Gastroesophageal sphincter (tissue), 4 donors: ENCODE measurements at regions not wholly inside any gene's neighbourhood (a gene's known extent, or its start where the extent isn't known, plus 50 kb on each side); places are given as distances from the start of the nearest gene placed in this dataset.

Source experiments
- ATAC-seq: fragments of 150-250 bp; one replicate; pipeline ENCODE4 v1.9.1; 2016; ENCODE audit warnings: mild to moderate bottlenecking, moderate library complexity
- H3K27ac ChIP-seq, 4 donors: fragments of 200-600 bp; sonication (generic) in 3 of 4; 1 replicate in 3 of 4; 2 replicates in 1 of 4; pipeline ENCODE4 v1.5.1; 2016 to 2019
- H3K27me3 ChIP-seq: fragments of 200-600 bp; sonication (generic); one replicate; pipeline ENCODE4 v1.5.1; 2019
- H3K36me3 ChIP-seq, 2 donors: fragments of 200-600 bp; sonication (generic); one replicate each; pipeline ENCODE4 v1.5.1; 2019; ENCODE audit warnings: control low read depth in 1 of 2
- H3K4me1 ChIP-seq, 3 donors: fragments of 200-600 bp; sonication (generic); 1 replicate in 2 of 3; 2 replicates in 1 of 3; pipeline ENCODE4 v1.5.1; 2016 to 2019; ENCODE audit warnings: control low read depth in 2 of 3
- H3K4me3 ChIP-seq, 2 donors: fragments of 200-600 bp; sonication (generic); one replicate each; pipeline ENCODE4 v1.5.1; 2019; ENCODE audit warnings: mild to moderate bottlenecking in 1 of 2, moderate library complexity in 1 of 2
- H3K9me3 ChIP-seq, 3 donors: fragments of 200-600 bp; sonication (generic); one replicate each; pipeline ENCODE4 v1.5.1; 2017 to 2019; ENCODE audit warnings: control low read depth in 2 of 3
- EP300 ChIP-seq: sonication (generic); formaldehyde crosslinking; IDR thresholded peaks from one replicate; pipeline ENCODE4 v1.6.1; 2017; ENCODE audit warnings: antibody characterized with exemption, mild to moderate bottlenecking
- POLR2A ChIP-seq, 2 donors: fragments of 450-650 bp; IDR thresholded peaks; one replicate each; pipeline ENCODE4 v1.6.1; 2017; ENCODE audit warnings: antibody characterized with exemption in 2 of 2, mild to moderate bottlenecking in 2 of 2, moderate library complexity in 1 of 2
- POLR2AphosphoS5 ChIP-seq: sonication (generic); formaldehyde crosslinking; IDR thresholded peaks from one replicate; pipeline ENCODE4 v1.6.1; 2017; ENCODE audit warnings: antibody characterized with exemption
- WGBS, 2 donors: methylation state at CpG; one replicate each; pipeline ENCODE4 v1.1.5; 2018; ENCODE audit warnings: low coverage in 1 of 2; 5-methylcytosine and 5-hydroxymethylcytosine counted together
- TF ChIP-seq, protein P1 (sequence below), 4 experiments: fragments of 200-600 bp in 2 of 4; fragments of 450-650 bp in 2 of 4; sonication (generic) in 1 of 4; IDR thresholded peaks; one replicate each; pipeline ENCODE4 v1.5.1; 2017 to 2019; ENCODE audit warnings: antibody characterized with exemption in 4 of 4, mild to moderate bottlenecking in 2 of 4, moderate library complexity in 2 of 4

- WGBS, 2 donors, result 21% methylated on average over 8 of the region's 53 CpGs; no CpG with 5 or more reads in 1 of the 2 donors
- no peak for ATAC-seq
- no peaks in the 10 kb centered on the region for H3K9me3 ChIP-seq
- no peaks in the 10 kb centered on the region for H3K36me3 ChIP-seq
- H3K27me3 ChIP-seq, result peaks cover 100% of the 10 kb centered on the region
- H3K27ac ChIP-seq, result no peak overlapping the region
- H3K4me1 ChIP-seq, result peaks cover 0 to 12% (median 0%) of the 10 kb centered on the region in 3 donors
- no peak overlapping the region for H3K4me3 ChIP-seq
- TF ChIP-seq, protein P1, sequence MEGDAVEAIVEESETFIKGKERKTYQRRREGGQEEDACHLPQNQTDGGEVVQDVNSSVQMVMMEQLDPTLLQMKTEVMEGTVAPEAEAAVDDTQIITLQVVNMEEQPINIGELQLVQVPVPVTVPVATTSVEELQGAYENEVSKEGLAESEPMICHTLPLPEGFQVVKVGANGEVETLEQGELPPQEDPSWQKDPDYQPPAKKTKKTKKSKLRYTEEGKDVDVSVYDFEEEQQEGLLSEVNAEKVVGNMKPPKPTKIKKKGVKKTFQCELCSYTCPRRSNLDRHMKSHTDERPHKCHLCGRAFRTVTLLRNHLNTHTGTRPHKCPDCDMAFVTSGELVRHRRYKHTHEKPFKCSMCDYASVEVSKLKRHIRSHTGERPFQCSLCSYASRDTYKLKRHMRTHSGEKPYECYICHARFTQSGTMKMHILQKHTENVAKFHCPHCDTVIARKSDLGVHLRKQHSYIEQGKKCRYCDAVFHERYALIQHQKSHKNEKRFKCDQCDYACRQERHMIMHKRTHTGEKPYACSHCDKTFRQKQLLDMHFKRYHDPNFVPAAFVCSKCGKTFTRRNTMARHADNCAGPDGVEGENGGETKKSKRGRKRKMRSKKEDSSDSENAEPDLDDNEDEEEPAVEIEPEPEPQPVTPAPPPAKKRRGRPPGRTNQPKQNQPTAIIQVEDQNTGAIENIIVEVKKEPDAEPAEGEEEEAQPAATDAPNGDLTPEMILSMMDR (IDR thresholded peaks at IDR 0.05), result no peak
- TF ChIP-seq POLR2A (IDR thresholded peaks at IDR 0.05), result no peak
- no peak for TF ChIP-seq POLR2AphosphoS5
- no peak for TF ChIP-seq EP300
These were observed 105.1 kb downstream of the ADRA2C start for GRCh38 chr4:3871181-3871852.

DNA sequence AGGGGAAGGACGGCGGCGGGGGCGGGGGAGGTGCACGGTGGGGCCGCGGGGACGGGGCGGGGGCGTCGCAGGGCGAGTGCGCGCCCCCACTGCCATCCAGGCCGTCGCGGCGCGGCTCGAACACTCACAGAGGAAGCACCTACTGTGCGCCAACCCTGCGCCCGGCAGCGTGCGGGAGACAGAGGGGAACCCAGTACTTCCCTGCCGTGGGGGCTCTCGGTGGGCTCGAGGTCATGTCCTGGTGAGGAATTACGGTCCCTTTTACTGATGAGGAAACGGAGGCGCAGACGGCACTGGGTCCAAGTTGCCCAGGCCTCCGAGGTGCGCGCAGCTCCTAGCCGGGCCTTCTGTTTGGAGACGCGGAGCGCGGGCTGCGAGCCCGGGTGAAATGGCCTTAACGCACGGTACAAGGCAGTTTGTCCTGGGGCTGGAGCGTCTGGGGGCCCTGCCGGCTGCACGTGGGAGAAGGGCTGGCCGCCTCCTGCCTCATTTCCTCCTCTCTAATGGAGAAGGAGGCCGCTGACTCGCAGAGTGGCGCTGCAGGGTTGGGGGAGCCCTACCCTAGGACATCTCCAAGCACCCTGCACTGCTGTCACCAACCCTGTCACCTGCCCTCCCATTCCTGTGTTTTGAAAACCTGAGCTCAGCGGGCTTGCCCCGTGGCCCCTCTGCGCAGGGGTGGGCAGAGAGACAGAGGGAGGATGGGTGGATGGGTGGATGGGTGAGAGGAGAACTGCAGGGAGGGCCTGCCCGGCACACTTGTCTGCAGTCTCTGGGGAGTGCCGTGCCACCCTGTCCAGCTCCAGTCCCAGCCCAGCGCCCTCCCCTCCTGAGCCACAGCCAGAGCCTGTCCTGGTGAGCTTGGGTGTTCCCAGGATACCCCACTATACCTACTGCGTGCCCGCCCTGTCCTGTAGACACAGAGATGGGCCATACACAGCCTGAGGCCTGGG lies 106.0 kb downstream of the ADRA2C start:
- H3K4me1 ChIP-seq, result peaks cover 0 to 12% (median 0%) of the 10 kb centered on the region in 3 donors
- TF ChIP-seq, protein P1 (IDR thresholded peaks at IDR 0.05), result no peak
- TF ChIP-seq POLR2A (IDR thresholded peaks at IDR 0.05), result no peak
- no peak for TF ChIP-seq POLR2AphosphoS5
- TF ChIP-seq EP300, result no peak
- no peak overlapping the region for H3K27ac ChIP-seq
- 20% methylated on average over 1 of the region's 59 CpGs; no CpG with 5 or more reads in 1 of the 2 donors for WGBS, 2 donors
- no peak overlapping the region for H3K4me3 ChIP-seq
- peaks cover 100% of the 10 kb centered on the region for H3K27me3 ChIP-seq
- no peaks in the 10 kb centered on the region for H3K36me3 ChIP-seq
- ATAC-seq, result no peak
- H3K9me3 ChIP-seq, result peaks cover 0 to 8% (median 0%) of the 10 kb centered on the region in 3 donors

DNA sequence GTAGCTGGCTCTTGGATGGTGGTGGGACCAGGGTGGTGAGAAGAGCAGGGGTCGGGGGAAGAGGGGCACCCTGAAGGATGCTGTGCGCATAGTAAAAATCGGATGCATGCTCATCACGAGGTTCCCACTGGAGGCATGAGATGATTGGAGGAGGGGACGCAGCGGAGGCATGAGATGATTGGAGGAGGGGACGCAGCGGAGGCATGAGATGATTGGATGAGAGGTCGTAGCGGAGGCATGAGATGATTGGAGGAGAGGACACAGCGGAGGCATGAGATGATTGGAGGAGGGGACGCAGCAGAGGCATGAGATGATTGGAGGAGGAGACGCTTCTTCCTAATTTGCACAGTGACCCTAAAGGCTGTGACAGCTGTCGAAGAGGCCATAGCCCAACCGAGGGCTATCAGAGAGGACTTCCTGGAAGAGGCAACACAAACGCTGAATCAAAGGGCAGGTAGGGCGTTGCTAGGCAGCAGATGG lies 106.7 kb downstream of the ADRA2C start:
- WGBS, 2 donors, result 53 to 75% methylated on average over 3 to 16 of the region's 17 CpGs
- Histone ChIP-seq H3K27me3 (peaks cover 100% of the 10 kb centered on the region), H3K4me1 (peaks cover 0 to 12% (median 0%) of the 10 kb centered on the region in 3 donors), H3K4me3 (no peak overlapping the region), H3K9me3 (peaks cover 0 to 15% (median 0%) of the 10 kb centered on the region in 3 donors), H3K27ac (no peak overlapping the region), H3K36me3 (no peaks in the 10 kb centered on the region)
- ATAC-seq, result no peak
- TF ChIP-seq, protein P1 (IDR thresholded peaks at IDR 0.05), result no peak
- TF ChIP-seq POLR2A (IDR thresholded peaks at IDR 0.05) (no peak), EP300 (no peak), POLR2AphosphoS5 (no peak)

- H3K4me1 ChIP-seq, result peaks cover 0 to 12% (median 0%) of the 10 kb centered on the region in 3 donors
- no peak overlapping the region for H3K4me3 ChIP-seq
- H3K27me3 ChIP-seq, result peaks cover 100% of the 10 kb centered on the region
- 20% methylated on average over 4 of the region's 14 CpGs; no CpG with 5 or more reads in 1 of the 2 donors for WGBS, 2 donors
- no peaks in the 10 kb centered on the region for H3K36me3 ChIP-seq
- no peak for ATAC-seq
- TF ChIP-seq, protein P1 (IDR thresholded peaks at IDR 0.05), result no peak
- TF ChIP-seq EP300 (no peak), POLR2A (IDR thresholded peaks at IDR 0.05) (no peak), POLR2AphosphoS5 (no peak)
- no peak overlapping the region for H3K27ac ChIP-seq
- peaks cover 0 to 22% (median 0%) of the 10 kb centered on the region in 3 donors for H3K9me3 ChIP-seq
These were observed 107.3 kb downstream of the ADRA2C start for GRCh38 chr4:3873408-3874027.
